Vagina (tissue), 2 donors: ENCODE measurements at regions not wholly inside any gene's neighbourhood (a gene's known extent, or its start where the extent isn't known, plus 50 kb on each side); places are given as distances from the start of the nearest gene placed in this dataset.

ENCODE experiments used
- DNase-seq, 2 donors: peaks; one replicate each; pipeline ENCODE4 v3.0.0-alpha.2; 2017; ENCODE audit errors: extremely low spot score in 2 of 2
- H3K27ac ChIP-seq: fragments of 200-600 bp; sonication (generic); one replicate; pipeline ENCODE4 v1.5.1; 2019
- H3K27me3 ChIP-seq: fragments of 200-600 bp; sonication (generic); one replicate; pipeline ENCODE4 v1.5.1; 2019
- H3K36me3 ChIP-seq, 2 donors: fragments of 200-600 bp; sonication (generic); one replicate each; pipeline ENCODE4 v1.5.1; 2017 to 2019
- H3K4me1 ChIP-seq: fragments of 200-600 bp; sonication (generic); one replicate; pipeline ENCODE4 v1.5.1; 2019
- H3K4me3 ChIP-seq, 2 donors: fragments of 200-600 bp; sonication (generic); 1 replicate in 1 of 2; 2 replicates in 1 of 2; pipeline ENCODE4 v1.5.1; 2016 to 2019
- H3K9me3 ChIP-seq: fragments of 200-600 bp; sonication (generic); one replicate; pipeline ENCODE4 v1.5.1; 2019
- CTCF ChIP-seq, 3 experiments: fragments of 450-650 bp in 2 of 3; fragments of 200-600 bp in 1 of 3; sonication (generic) in 1 of 3; IDR thresholded peaks; one replicate each; pipeline ENCODE4 v1.5.1; 2017 to 2019; ENCODE audit warnings: antibody characterized with exemption in 3 of 3, mild to moderate bottlenecking in 2 of 3, moderate library complexity in 2 of 3
- POLR2A ChIP-seq, 2 donors: fragments of 450-650 bp; IDR thresholded peaks; one replicate each; pipeline ENCODE4 v1.6.1; 2017; ENCODE audit warnings: antibody characterized with exemption in 2 of 2, mild to moderate bottlenecking in 2 of 2, moderate library complexity in 2 of 2
- POLR2AphosphoS5 ChIP-seq, 2 donors: sonication (generic); formaldehyde crosslinking; IDR thresholded peaks; one replicate each; pipeline ENCODE4 v1.9.0; 2017; ENCODE audit warnings: antibody characterized with exemption in 2 of 2, mild to moderate bottlenecking in 2 of 2, low read depth in 1 of 2; ENCODE audit not compliant: insufficient read depth in 1 of 2
- intact Hi-C: fragments of 100-400 bp; cut with DNase I; formaldehyde crosslinking; loops from one replicate; pipeline ENCODE4 v1.15.1; 2023

GRCh38 chr6:50649086-50649485 lies 64.2 kb upstream of the TFAP2D start:
- Histone ChIP-seq H3K4me1 (no peaks in the 10 kb centered on the region), H3K9me3 (no peaks in the 10 kb centered on the region), H3K27ac (no peak overlapping the region), H3K4me3 (no peak overlapping the region), H3K27me3 (no peaks in the 10 kb centered on the region), H3K36me3 (no peaks in the 10 kb centered on the region)
- intact Hi-C loops, result no loop called here
- DNase-seq, result no peak
- TF ChIP-seq CTCF (IDR thresholded peaks at IDR 0.05), result no peak
- no peak for TF ChIP-seq POLR2AphosphoS5 (IDR thresholded peaks at IDR 0.05; ENCODE audit: insufficient read depth in 1 of 2, low read depth in 1 of 2)
- TF ChIP-seq POLR2A (IDR thresholded peaks at IDR 0.05), result no peak

- Histone ChIP-seq H3K27ac (no peak overlapping the region), H3K4me3 (no peak overlapping the region), H3K4me1 (no peaks in the 10 kb centered on the region), H3K36me3 (no peaks in the 10 kb centered on the region), H3K27me3 (no peaks in the 10 kb centered on the region), H3K9me3 (no peaks in the 10 kb centered on the region)
- DNase-seq, result no peak
- intact Hi-C loops, result no loop called here
- TF ChIP-seq CTCF (IDR thresholded peaks at IDR 0.05), result no peak
Observed at GRCh38 chr6:50653253-50653652, 60.1 kb upstream of the TFAP2D start.

- no peak for TF ChIP-seq POLR2A (IDR thresholded peaks at IDR 0.05)
- TF ChIP-seq CTCF (IDR thresholded peaks at IDR 0.05), result no peak
- no peak for TF ChIP-seq POLR2AphosphoS5 (IDR thresholded peaks at IDR 0.05; ENCODE audit: insufficient read depth in 1 of 2, low read depth in 1 of 2)
- H3K4me1 ChIP-seq, result no peaks in the 10 kb centered on the region
- H3K9me3 ChIP-seq, result no peaks in the 10 kb centered on the region
- DNase-seq, result no peak
- no peak overlapping the region for H3K4me3 ChIP-seq
- H3K27ac ChIP-seq, result no peak overlapping the region
- H3K27me3 ChIP-seq, result no peaks in the 10 kb centered on the region
- H3K36me3 ChIP-seq, result no peaks in the 10 kb centered on the region
- intact Hi-C loops, result no loop called here
Observed at GRCh38 chr6:50654155-50654554, 59.2 kb upstream of the TFAP2D start.

- H3K27ac ChIP-seq, result no peak overlapping the region
- no peaks in the 10 kb centered on the region for H3K4me1 ChIP-seq
- H3K36me3 ChIP-seq, result no peaks in the 10 kb centered on the region
- TF ChIP-seq POLR2AphosphoS5 (IDR thresholded peaks at IDR 0.05; ENCODE audit: insufficient read depth in 1 of 2, low read depth in 1 of 2) (no peak), CTCF (IDR thresholded peaks at IDR 0.05) (no peak), POLR2A (IDR thresholded peaks at IDR 0.05) (no peak)
- intact Hi-C loops, result no loop called here
- no peak for DNase-seq
- H3K9me3 ChIP-seq, result no peaks in the 10 kb centered on the region
- no peaks in the 10 kb centered on the region for H3K27me3 ChIP-seq
- no peak overlapping the region for H3K4me3 ChIP-seq
Observed at GRCh38 chr6:50655848-50656453, 57.4 kb upstream of the TFAP2D start.

- intact Hi-C loops, result no loop called here
- DNase-seq, result no peak
- H3K27me3 ChIP-seq, result no peaks in the 10 kb centered on the region
- H3K4me1 ChIP-seq, result no peaks in the 10 kb centered on the region
- H3K36me3 ChIP-seq, result no peaks in the 10 kb centered on the region
- no peaks in the 10 kb centered on the region for H3K9me3 ChIP-seq
- H3K27ac ChIP-seq, result no peak overlapping the region
- TF ChIP-seq POLR2A (IDR thresholded peaks at IDR 0.05) (no peak), CTCF (IDR thresholded peaks at IDR 0.05) (no peak), POLR2AphosphoS5 (IDR thresholded peaks at IDR 0.05; ENCODE audit: insufficient read depth in 1 of 2, low read depth in 1 of 2) (no peak)
- H3K4me3 ChIP-seq, result no peak overlapping the region
Observed at GRCh38 chr6:50657513-50657912, 55.8 kb upstream of the TFAP2D start.
